RWPE1 (cell line): ENCODE measurements at regions not wholly inside any gene's neighbourhood (a gene's known extent, or its start where the extent isn't known, plus 50 kb on each side); places are given as distances from the start of the nearest gene placed in this dataset.

Experiments
- CTCF ChIA-PET: fragments of 350-600 bp; sonication (Branson Sonifier 250); formaldehyde crosslinking; extraction: SDS; loops from one replicate; lab custom pipeline; 2021; lab: Yijun Ruan, JAX
- POLR2A ChIA-PET: fragments of 400-600 bp; formaldehyde crosslinking; extraction: SDS; loops from one replicate; lab custom pipeline; 2020; ENCODE audit warnings: antibody characterized with exemption; ENCODE audit not compliant: low non-redundant PET; lab: Yijun Ruan, JAX
- DNase-seq: peaks from one replicate; pipeline ENCODE4 v3.0.0; 2012; ENCODE audit warnings: low spot score
- H3K27ac ChIP-seq: fragments of 450-650 bp; 2 replicates; pipeline ENCODE4 v1.5.1; 2017
- CTCF ChIP-seq: fragments of 450-650 bp; conservative IDR thresholded peaks from 2 replicates; pipeline ENCODE4 v1.5.1; 2017; ENCODE audit warnings: low read depth, mild to moderate bottlenecking

GRCh38 chr7:130950054-130950453 is 216.0 kb upstream of the KLF14 start:
- no peak for DNase-seq
- POLR2A ChIA-PET, result no interaction called here
- CTCF ChIA-PET, result no interaction called here
- TF ChIP-seq CTCF, result no peak
- H3K27ac ChIP-seq, result no peak overlapping the region

- CTCF ChIA-PET, result no interaction called here
- TF ChIP-seq CTCF, result no peak
- POLR2A ChIA-PET, result no interaction called here
Measured at GRCh38 chr7:130950741-130951140, 216.7 kb upstream of the KLF14 start.

GRCh38 chr7:130951303-130951975 is 217.4 kb upstream of the KLF14 start:
- no peak overlapping the region; the same call in 1 of the 2 replicates for H3K27ac ChIP-seq
- TF ChIP-seq CTCF, result no peak
- no peak for DNase-seq
- ChIA-PET CTCF (no interaction called here), POLR2A (no interaction called here)

More at GRCh38 chr7:130950741-130951140, 216.7 kb upstream of the KLF14 start:
- DNase-seq, result no peak
- H3K27ac ChIP-seq, result no peak overlapping the region

DNA sequence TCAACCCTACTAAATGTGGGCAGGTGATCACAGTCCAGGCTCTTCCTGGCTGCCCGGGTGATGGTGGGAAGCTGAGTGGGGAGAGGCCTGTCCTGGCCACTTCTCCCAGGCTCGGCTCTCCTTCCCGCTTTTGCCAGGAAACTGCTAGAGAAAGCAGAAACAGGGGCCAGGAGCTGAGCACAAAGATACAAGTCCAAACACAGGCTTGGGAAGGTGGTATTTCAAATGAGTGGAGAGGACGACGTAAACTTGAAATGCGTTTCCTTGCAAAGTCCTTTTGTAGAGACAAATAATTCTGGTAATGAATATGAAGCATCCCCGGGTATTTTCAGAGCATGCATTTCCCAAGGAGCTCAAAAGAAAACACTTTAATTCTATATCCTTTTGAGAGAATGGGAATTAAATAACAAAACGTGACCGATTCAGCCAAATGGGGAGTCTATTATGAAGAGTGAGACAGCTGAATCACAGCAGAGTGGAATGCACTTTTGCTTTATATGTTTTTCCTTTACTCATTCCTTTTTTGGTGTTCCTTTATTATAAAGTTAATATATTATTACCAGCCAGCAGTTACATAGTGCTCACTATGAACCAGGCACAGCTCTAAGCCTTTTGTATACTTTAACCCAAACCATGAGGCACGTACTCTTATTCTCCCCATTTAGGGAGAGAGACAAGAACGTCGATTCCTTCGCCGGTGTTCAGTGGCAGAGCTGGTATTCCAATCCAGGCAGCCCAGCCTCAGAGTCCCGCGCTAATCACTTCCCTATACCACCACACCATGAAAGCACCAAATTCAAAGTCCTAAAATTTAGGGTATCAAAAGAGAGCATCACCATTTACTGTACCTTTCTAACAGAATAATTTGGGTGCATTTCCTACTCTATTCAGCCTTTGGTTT is 218.2 kb upstream of the KLF14 start:
- no peak overlapping the region for H3K27ac ChIP-seq
- TF ChIP-seq CTCF, result no peak
- CTCF ChIA-PET, result no interaction called here
- no peak for DNase-seq
- POLR2A ChIA-PET, result no interaction called here

- TF ChIP-seq CTCF, result no peak
- H3K27ac ChIP-seq, result no peak overlapping the region
- ChIA-PET CTCF (interaction anchor here (0.6 to 0.7 kb wide), 2 partner anchors 8 to 13 kb away, joined by 3 read pairs; no protein-coding TSS in a partner anchor), POLR2A (no interaction called here)
- DNase-seq, result no peak
Measured at GRCh38 chr7:130953196-130953595, 219.2 kb upstream of the KLF14 start.

GRCh38 chr7:130954918-130955564 is 221.0 kb upstream of the KLF14 start:
- CTCF ChIA-PET, result no interaction called here
- no peak overlapping the region for H3K27ac ChIP-seq
- POLR2A ChIA-PET, result no interaction called here
- DNase-seq, result no peak
- no peak for TF ChIP-seq CTCF
